ENCODE measurements at regions not wholly inside any gene's neighbourhood (a gene's known extent, or its start where the extent isn't known, plus 50 kb on each side); places are given as distances from the start of the nearest gene placed in this dataset.

- no peak for TF ChIP-seq EZH2 (IDR thresholded peaks at IDR 0.05; ENCODE audit: borderline replicate concordance, low read length)
- no peak for TF ChIP-seq CTCF (IDR thresholded peaks at IDR 0.05; ENCODE audit: low read length)
These were observed 849.9 kb upstream of the GHITM start for GRCh38 chr10:83289373-83289772.

All from OCI-LY1 (cell line).